OCI-LY7 (cell line): ENCODE measurements at regions not wholly inside any gene's neighbourhood (a gene's known extent, or its start where the extent isn't known, plus 50 kb on each side); places are given as distances from the start of the nearest gene placed in this dataset.

Experiments used
- EZH2phosphoT487 ChIP-seq: fragments of 200-600 bp; sonication (generic); IDR thresholded peaks from 2 replicates; pipeline ENCODE4 v1.6.1; 2018; ENCODE audit warnings: low read depth, borderline replicate concordance, mild to moderate bottlenecking, mixed run types, antibody characterized with exemption, low read length, moderate library complexity, mixed read lengths
- TF ChIP-seq, protein P1 (sequence below): fragments of 200-600 bp; sonication (generic); conservative IDR thresholded peaks from 2 replicates; pipeline ENCODE4 v1.5.1; 2014; ENCODE audit warnings: mild to moderate bottlenecking, antibody characterized with exemption, low read length, moderate library complexity, mixed read lengths

DNA sequence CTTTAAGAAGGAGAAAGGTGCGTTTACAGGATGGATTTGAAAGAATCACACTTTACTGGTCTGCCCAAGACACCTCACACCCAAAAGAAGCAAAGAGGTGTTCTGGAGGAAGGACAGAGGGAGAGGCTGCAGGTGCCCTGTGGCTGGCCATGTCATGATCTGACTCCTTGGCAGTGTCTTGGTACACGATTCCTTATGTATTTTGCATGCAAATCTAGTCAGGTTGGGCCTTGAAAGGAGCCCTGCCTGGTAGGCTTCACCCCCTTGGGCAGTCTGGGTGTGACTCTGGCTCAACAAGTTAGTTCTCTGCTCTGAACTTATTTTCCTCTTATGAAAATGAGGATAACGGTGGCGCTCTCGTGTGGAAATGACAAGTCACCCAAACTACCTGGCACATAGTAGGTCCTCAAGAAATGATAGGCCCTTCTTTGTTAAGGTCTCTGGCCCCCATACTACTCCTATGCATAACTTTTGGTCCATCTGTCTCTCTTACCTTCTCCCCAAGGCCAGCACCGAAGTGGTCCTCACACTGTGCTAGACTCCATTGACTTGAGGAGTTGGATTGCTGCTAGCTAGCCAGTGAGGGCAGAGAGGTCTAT lies 212.5 kb downstream of the SEMA6A start:
- TF ChIP-seq, protein P1, sequence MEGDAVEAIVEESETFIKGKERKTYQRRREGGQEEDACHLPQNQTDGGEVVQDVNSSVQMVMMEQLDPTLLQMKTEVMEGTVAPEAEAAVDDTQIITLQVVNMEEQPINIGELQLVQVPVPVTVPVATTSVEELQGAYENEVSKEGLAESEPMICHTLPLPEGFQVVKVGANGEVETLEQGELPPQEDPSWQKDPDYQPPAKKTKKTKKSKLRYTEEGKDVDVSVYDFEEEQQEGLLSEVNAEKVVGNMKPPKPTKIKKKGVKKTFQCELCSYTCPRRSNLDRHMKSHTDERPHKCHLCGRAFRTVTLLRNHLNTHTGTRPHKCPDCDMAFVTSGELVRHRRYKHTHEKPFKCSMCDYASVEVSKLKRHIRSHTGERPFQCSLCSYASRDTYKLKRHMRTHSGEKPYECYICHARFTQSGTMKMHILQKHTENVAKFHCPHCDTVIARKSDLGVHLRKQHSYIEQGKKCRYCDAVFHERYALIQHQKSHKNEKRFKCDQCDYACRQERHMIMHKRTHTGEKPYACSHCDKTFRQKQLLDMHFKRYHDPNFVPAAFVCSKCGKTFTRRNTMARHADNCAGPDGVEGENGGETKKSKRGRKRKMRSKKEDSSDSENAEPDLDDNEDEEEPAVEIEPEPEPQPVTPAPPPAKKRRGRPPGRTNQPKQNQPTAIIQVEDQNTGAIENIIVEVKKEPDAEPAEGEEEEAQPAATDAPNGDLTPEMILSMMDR: no peak
- no peak for TF ChIP-seq EZH2phosphoT487
